ENCODE measurements at regions not wholly inside any gene's neighbourhood (a gene's known extent, or its start where the extent isn't known, plus 50 kb on each side); places are given as distances from the start of the nearest gene placed in this dataset.
"Not testable (repeated sequence)": the region's sequence is repeated elsewhere in the genome, so short reads cannot be mapped to it uniquely, and the experiment has no call there.

DNA sequence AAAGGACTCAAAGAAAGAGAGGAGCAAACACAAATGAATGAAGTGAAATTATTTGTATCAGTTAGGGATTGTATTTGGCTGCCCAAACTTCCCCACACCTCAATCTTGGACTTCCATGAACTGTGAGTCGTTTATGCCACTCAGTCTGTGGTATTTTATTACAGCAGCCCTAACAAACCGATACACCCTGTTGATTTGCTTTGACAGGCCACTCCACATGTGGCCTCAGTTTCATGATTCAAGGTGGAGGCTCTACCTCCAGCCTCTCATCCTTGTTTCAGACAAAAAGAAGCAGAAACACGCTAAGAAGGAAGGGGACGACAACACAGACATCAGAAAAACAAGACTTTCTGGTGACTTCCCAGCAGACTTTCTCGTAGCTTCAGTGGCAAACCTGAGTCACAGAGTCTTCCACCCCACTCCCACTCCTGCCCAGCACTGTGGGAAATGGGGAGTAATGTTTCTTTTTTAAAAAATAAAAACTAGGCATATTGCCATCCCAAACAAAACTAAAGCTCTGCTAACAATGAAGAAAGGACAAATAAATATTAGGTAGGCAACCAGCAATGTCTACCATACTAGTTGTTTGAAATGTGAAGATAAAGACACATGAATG, 52.2 kb upstream of the ABCA1 start:
- DNase-seq, result no peak

GRCh38 chr9:104981543-104982129, 53.7 kb upstream of the ABCA1 start:
- no peak for DNase-seq

DNA sequence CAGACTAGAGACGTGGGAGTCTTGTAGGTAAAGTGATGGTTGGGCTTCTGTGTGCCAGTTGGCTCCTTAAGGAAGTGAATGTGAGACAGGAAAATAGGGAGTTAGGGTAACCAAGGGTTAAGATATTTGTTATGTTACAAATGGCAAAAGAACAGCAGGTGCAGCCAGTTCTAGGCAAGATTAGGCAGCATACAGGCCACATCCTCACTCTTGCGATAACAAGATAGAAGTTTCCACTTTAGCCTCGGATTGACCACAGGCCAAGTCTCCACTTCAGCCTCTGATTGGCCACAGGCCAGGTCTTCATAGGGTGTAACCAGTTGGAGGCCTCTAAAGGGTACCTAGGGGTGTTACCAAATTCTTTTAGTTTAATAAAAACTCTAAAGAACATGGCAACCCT, 54.6 kb upstream of the ABCA1 start:
- no peak for DNase-seq

GRCh38 chr9:104983491-104983890, 55.5 kb upstream of the ABCA1 start:
- no peak for DNase-seq

DNA sequence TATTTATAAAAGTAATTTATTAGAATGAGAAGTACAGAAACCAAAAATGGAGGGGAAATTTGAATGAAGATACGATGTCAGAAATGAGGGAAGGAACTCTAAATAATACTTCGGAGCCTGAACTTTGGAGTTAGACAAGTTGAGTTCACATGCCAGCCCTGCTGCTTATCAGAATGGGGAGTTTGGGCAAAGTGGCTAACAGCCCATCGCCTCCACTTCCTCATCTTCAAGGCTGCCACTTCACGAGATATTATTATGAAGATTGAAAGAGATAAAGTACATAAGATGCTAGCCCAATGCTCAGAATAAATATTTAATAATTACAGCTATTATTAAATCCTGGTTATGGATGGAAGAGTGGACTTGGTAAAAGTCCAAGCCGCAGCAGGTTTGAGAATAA, 56.2 kb upstream of the ABCA1 start:
- DNase-seq, result no peak

GRCh38 chr9:104984542-104984941, 56.6 kb upstream of the ABCA1 start:
- no peak for DNase-seq

DNA sequence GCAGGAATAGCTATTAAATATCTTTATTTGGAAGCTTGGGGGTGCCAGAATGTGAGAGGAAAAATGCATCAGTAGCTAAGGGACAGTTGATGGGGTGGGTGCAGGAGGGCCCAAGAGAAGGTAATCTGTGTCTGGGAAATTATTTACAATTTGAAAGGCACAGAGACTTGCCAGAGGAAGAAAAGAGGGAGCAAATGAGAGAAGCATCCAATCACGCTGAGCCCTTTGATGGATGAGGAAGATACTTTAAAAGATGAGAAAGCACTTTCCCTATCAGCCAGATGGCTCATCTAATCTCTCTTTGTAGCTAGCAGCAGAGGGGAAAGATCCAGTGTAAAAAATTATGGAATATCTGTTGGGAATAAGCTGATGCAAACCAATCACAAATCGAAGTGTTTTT, 57.0 kb upstream of the ABCA1 start:
- no peak for DNase-seq

DNA sequence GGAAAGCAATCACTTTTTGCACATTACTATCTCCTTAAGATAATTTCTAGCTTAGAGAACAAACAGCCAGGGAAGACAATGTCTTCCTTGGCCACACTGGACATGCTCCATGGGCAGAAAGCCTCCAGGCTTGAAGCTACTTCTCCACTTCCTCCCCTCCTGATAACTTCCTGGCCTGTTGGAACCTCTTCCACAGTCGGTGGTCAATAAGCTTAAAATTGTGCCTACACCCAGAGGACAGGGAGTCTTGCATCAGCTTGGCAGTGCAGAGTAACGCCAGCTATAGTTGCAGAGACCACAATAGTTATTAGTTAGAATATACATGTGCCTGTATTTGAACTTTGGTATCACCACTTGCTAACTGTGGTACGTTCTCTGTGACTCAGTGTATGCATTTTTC, 58.1 kb upstream of the ABCA1 start:
- no peak for DNase-seq

GRCh38 chr9:104987743-104988142, 59.8 kb upstream of the ABCA1 start:
- DNase-seq, result no peak

- no peak for DNase-seq
Measured at GRCh38 chr9:104988539-104988938, 60.6 kb upstream of the ABCA1 start.

DNA sequence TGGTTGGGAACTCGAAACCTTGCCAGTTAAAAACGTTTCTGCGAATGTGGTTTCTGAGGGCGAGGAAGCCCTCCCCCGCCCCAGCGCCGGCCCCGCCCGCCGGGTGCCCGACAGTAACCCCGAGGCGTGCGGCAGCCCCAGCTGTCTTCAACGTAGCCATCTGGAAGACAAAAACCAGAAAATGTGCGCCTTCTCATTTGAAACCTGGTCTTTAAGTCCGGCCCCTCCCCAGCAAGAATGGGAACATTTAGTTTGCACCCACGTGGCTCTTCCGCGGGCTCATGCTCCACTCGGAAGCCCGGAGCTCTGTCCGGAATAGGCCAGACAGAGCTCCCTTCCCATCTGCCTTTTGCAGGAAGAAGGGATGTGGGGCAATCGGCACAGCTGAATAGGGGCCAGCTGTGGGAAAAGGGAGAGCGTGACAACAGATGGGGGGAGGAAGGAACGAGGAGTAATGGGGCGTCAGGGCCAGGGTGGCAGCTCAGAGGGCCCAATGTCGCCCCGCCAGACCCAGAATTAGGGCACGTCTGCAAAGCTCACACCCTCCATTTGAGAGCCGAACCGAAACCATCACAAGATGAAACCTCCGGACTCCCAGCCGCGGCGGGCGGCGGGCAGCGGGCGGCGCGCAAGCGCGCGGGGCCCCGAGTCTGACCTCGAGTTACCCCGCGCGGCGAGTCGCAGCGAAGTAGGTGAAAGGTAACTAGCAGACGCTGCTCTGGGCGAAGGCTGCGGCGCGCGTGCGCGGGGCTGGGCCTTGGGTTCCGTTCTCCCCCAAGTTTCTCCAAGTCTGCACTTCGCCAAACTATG, 63.4 kb upstream of the ABCA1 start:
- DNase-seq, result peak in 55 of 56 donors; percentile 15 to 90 (median 75)

DNA sequence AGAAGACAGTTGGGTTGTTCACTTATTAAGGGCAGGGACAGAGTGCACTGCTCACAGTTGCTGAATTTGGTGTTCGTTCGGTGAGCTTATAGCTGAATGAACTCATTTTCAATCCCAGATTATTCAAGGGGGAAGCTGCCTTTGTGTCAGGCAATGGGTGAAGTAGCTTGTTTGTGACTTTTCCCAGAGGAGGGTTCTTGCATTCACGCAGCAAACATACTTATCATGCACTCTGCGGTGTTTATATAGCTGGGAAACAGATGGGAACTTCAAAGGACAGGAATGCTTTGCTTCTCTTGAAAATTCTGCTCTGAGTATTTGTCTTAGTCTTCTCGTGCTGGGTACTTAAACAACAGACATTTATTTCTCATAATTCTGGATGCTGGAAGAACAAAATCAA, 64.7 kb upstream of the ABCA1 start:
- peak in 2 of 56 donors; percentile 17 to 21 for DNase-seq

- DNase-seq, result peak in 48 of 56 donors; percentile 4 to 88 (median 43)
Measured at GRCh38 chr9:104993291-104993963, 65.5 kb upstream of the ABCA1 start.

DNA sequence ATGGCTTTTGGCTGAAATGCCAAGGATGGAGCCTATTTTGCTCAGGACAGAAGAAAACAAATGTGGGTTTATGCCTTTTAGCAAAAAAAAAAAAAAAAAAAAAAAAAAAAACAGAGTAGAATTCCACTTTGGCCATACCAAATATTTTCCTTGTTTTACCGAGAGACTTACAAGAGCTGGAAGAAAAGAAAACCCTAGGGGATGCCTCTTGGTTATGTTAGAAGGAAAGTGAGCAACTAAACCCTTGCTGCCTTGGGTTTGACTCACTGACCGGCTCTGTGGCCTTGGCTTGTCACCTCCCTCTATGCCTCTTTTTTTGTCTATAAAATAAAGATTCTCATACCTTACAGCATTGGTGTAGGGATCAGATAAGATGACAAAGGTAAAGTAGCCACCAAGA, 69.6 kb upstream of the ABCA1 start:
- DNase-seq, result no peak

- DNase-seq, result no peak
Measured at GRCh38 chr9:104999136-104999535, 71.2 kb upstream of the ABCA1 start.

DNA sequence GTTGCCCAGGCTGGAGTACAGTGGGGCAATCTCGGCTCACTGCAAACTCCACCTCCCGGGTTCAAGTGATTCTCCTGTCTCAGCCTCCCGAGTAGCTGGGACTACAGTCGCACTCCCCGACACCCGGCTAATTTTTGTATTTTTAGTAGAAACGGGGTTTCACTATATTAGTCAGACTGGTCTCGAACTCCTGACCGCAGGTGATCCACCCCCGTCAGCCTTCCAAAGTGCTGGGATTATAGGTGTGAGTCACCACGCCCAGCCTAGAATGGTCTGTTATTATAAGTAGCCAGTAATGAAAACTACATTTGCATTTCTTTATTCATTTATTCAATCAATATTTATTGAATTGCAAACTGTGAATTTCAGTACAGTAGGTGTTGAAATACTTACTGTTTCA, 72.6 kb upstream of the ABCA1 start:
- DNase-seq, result not testable (repeated sequence)

- DNase-seq, result no peak
Measured at GRCh38 chr9:105004466-105005090, 76.6 kb upstream of the ABCA1 start.

GRCh38 chr9:105005186-105005585, 77.2 kb upstream of the ABCA1 start:
- no peak for DNase-seq

GRCh38 chr9:105006514-105006913, 78.6 kb upstream of the ABCA1 start:
- no peak for DNase-seq

- peak in 1 of 56 donors; percentile 10 for DNase-seq
Measured at GRCh38 chr9:105007143-105007542, 79.2 kb upstream of the ABCA1 start.

DNA sequence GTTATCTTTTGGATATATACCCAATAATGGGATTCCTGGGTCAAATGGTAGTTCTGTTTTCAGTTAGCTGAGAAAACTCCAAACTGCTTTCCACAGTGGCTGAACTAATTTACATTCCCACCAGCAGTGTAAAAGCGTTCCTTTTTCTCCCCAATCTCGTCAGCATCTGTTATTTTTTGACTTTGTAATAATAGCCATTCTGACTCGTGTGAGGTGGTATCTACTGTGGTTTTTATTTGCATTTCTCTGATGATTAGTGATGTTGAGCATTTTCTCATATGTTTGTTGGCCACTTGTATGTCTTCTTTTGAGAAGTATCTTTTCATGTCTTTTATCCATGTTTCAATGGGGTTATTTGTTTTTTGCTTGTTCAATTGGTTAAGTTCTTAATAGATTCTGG, 82.1 kb upstream of the ABCA1 start:
- DNase-seq, result not testable (repeated sequence)

DNA sequence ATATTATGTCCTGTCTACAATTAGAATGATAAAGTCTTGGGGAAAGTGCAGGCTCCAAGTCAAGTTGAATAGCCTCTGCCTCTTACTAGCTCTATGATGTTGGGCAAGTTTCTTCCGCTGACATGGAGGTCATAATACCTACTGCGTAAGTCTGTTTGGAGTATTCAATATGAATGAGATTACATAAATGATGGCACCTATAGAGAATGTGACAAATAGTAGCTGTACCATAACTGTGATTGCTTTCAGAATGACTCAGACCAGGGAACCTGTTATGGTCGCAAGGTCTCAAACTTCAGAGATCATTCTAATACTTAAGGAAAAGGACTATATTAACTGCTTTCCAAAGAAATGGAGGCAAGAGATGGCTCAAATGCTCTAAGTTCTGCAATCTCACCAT, 94.0 kb upstream of the ABCA1 start:
- DNase-seq, result no peak
